MM.1S (cell line): ENCODE measurements at regions not wholly inside any gene's neighbourhood (a gene's known extent, or its start where the extent isn't known, plus 50 kb on each side); places are given as distances from the start of the nearest gene placed in this dataset.

ENCODE experiments used
- DNase-seq: peaks from one replicate; pipeline ENCODE4 v3.0.0-alpha.2; 2015
- H2AFZ ChIP-seq: fragments of 300-600 bp; sonication (generic); 2 replicates; pipeline ENCODE4 v1.6.0; 2016; ENCODE audit warnings: antibody characterized with exemption, low read length
- H3F3A ChIP-seq: fragments of 300-600 bp; sonication (generic); 2 replicates; pipeline ENCODE4 v1.6.1; 2016; ENCODE audit warnings: mild to moderate bottlenecking, antibody characterized with exemption, low read length, moderate library complexity, mixed read lengths; ENCODE audit not compliant: insufficient read depth
- H3K27ac ChIP-seq: fragments of 300-600 bp; sonication (generic); 2 replicates; pipeline ENCODE4 v1.5.1; 2016; ENCODE audit warnings: mild to moderate bottlenecking, low read length
- H3K27me3 ChIP-seq: fragments of 300-600 bp; sonication (generic); replicated peaks from 2 replicates; pipeline ENCODE4 v1.6.0; 2016; ENCODE audit warnings: low read length; ENCODE audit not compliant: insufficient read depth
- H3K36me3 ChIP-seq: fragments of 300-600 bp; sonication (generic); replicated peaks from 2 replicates; pipeline ENCODE4 v1.6.1; 2016; ENCODE audit warnings: mild to moderate bottlenecking, low read length, mixed read lengths; ENCODE audit not compliant: insufficient read depth
- H3K4me1 ChIP-seq: fragments of 300-600 bp; sonication (generic); 2 replicates; pipeline ENCODE4 v1.6.1; 2016; ENCODE audit warnings: low read length, mixed read lengths
- H3K4me2 ChIP-seq: fragments of 300-600 bp; sonication (generic); 2 replicates; pipeline ENCODE4 v1.6.0; 2016; ENCODE audit warnings: low read depth, low read length
- H3K4me3 ChIP-seq: fragments of 300-600 bp; sonication (generic); 2 replicates; pipeline ENCODE4 v1.5.1; 2016; ENCODE audit warnings: low read length, mixed read lengths
- H3K79me2 ChIP-seq: fragments of 300-600 bp; sonication (generic); 2 replicates; pipeline ENCODE4 v1.6.1; 2016; ENCODE audit warnings: mixed run types, low read length, mixed read lengths
- H3K9ac ChIP-seq: fragments of 300-600 bp; sonication (generic); 2 replicates; pipeline ENCODE4 v1.6.1; 2016; ENCODE audit warnings: low read length, mixed read lengths
- H3K9me2 ChIP-seq: fragments of 300-600 bp; sonication (generic); replicated peaks from 2 replicates; pipeline ENCODE4 v1.6.1; 2016; ENCODE audit warnings: mild to moderate bottlenecking, low read length, mixed read lengths; ENCODE audit not compliant: insufficient read depth
- H3K9me3 ChIP-seq: fragments of 300-600 bp; sonication (generic); replicated peaks from 2 replicates; pipeline ENCODE4 v1.6.1; 2016; ENCODE audit warnings: mild to moderate bottlenecking, low read length, mixed read lengths; ENCODE audit not compliant: insufficient read depth
- H4K20me1 ChIP-seq: fragments of 300-600 bp; sonication (generic); 2 replicates; pipeline ENCODE4 v1.6.1; 2016; ENCODE audit warnings: mild to moderate bottlenecking, low read length, moderate library complexity, mixed read lengths; ENCODE audit not compliant: insufficient read depth
- EZH2 ChIP-seq: fragments of 300-600 bp; sonication (generic); optimal IDR thresholded peaks from 2 replicates; pipeline ENCODE3; 2017; ENCODE audit warnings: low read depth, mild to moderate bottlenecking, antibody characterized with exemption, low read length, mixed read lengths
- EZH2phosphoT487 ChIP-seq: fragments of 300-600 bp; sonication (generic); IDR thresholded peaks from 2 replicates; pipeline ENCODE4 v1.6.1; 2018; ENCODE audit warnings: antibody characterized with exemption, low read length
- TF ChIP-seq, protein P1 (sequence below): fragments of 300-600 bp; sonication (generic); IDR thresholded peaks from 2 replicates; pipeline ENCODE4 v1.5.1; 2016; ENCODE audit warnings: antibody characterized with exemption, low read length, mixed read lengths

DNA sequence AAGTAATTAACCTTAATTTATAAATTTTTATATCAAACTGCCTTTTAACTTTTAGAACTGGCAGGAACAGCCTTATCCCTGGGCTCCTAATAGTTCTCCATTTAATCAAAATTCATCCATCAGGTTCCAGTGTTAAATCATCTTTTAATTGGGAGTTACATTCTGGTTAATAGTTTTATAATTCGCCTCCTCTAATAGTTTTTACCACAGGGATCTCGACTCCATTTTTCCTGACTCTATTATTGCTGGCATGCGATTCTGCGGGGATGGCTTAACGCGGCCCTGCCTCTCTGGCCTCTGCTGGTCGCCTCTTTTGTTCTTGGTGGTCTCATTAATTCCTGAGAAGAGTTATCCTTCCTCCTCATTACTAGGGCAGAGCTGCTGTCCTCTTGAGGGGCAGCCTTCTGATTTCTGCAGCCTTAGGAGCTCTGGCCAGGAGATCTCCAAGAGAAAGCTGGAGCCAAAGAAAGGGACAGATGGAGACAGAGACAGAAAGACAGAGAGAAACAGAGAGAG lies 71.1 kb downstream of the MRM1 start:
- H3F3A ChIP-seq, result peaks cover 7% of the 10 kb centered on the region; the same call in 1 of the 2 replicates
- H3K9me2 ChIP-seq, result no peaks in the 10 kb centered on the region
- H3K27ac ChIP-seq, result no peak overlapping the region
- H3K36me3 ChIP-seq, result no peaks in the 10 kb centered on the region
- no peak for TF ChIP-seq EZH2phosphoT487
- TF ChIP-seq EZH2, result no peak
- TF ChIP-seq, protein P1, sequence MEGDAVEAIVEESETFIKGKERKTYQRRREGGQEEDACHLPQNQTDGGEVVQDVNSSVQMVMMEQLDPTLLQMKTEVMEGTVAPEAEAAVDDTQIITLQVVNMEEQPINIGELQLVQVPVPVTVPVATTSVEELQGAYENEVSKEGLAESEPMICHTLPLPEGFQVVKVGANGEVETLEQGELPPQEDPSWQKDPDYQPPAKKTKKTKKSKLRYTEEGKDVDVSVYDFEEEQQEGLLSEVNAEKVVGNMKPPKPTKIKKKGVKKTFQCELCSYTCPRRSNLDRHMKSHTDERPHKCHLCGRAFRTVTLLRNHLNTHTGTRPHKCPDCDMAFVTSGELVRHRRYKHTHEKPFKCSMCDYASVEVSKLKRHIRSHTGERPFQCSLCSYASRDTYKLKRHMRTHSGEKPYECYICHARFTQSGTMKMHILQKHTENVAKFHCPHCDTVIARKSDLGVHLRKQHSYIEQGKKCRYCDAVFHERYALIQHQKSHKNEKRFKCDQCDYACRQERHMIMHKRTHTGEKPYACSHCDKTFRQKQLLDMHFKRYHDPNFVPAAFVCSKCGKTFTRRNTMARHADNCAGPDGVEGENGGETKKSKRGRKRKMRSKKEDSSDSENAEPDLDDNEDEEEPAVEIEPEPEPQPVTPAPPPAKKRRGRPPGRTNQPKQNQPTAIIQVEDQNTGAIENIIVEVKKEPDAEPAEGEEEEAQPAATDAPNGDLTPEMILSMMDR, result no peak
- no peaks in the 10 kb centered on the region for H3K79me2 ChIP-seq
- no peak overlapping the region for H3K9ac ChIP-seq
- no peak overlapping the region for H2AFZ ChIP-seq
- no peaks in the 10 kb centered on the region for H3K9me3 ChIP-seq
- no peaks in the 10 kb centered on the region for H3K27me3 ChIP-seq
- no peak for DNase-seq
- no peak overlapping the region for H3K4me2 ChIP-seq
- peaks cover 15% of the 10 kb centered on the region for H3K4me1 ChIP-seq
- H4K20me1 ChIP-seq, result no peaks in the 10 kb centered on the region
- H3K4me3 ChIP-seq, result no peak overlapping the region

DNA sequence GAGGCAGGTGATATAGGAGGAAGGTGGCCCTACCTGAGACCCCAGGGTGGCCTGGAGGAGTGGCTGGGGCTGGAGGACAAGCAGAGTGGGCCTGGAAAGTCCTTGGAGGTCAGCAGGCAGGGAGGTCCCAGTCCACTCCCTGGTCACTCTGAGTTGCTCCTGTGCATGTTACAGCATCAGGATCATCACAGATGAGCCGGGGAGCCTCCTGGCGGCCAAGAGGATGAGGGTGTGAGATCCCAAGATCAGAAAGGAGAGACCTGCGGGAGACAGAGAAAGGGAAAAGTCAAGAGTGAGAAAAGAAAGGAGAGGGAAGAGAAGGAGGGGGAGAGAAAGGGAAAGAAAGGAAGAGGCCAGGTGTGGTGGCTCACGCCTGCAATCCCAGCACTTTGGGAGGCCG lies 71.7 kb downstream of the MRM1 start:
- H3K9ac ChIP-seq, result no peak overlapping the region
- no peak for DNase-seq

GRCh38 chr17:36673637-36674277 lies 72.4 kb downstream of the MRM1 start:
- no peaks in the 10 kb centered on the region for H3K9me2 ChIP-seq
- H3K79me2 ChIP-seq, result no peaks in the 10 kb centered on the region
- no peaks in the 10 kb centered on the region for H3K27me3 ChIP-seq
- H3K4me1 ChIP-seq, result peaks cover 15% of the 10 kb centered on the region
- peaks cover 7% of the 10 kb centered on the region; the same call in 1 of the 2 replicates for H3F3A ChIP-seq
- H3K27ac ChIP-seq, result no peak overlapping the region
- no peak for DNase-seq
- no peaks in the 10 kb centered on the region for H3K9me3 ChIP-seq
- no peak overlapping the region for H3K9ac ChIP-seq
- H3K36me3 ChIP-seq, result no peaks in the 10 kb centered on the region
- no peak overlapping the region for H3K4me2 ChIP-seq
- H3K4me3 ChIP-seq, result no peak overlapping the region
- no peak overlapping the region for H2AFZ ChIP-seq
- no peak for TF ChIP-seq EZH2
- TF ChIP-seq EZH2phosphoT487, result no peak
- H4K20me1 ChIP-seq, result no peaks in the 10 kb centered on the region

More for the DNA sequence above, 71.7 kb downstream of the MRM1 start:
- H3K4me1 ChIP-seq, result peaks cover 15% of the 10 kb centered on the region
- no peaks in the 10 kb centered on the region for H3K9me2 ChIP-seq
- H3K4me3 ChIP-seq, result no peak overlapping the region
- no peak for TF ChIP-seq EZH2phosphoT487
- TF ChIP-seq, protein P1, result no peak
- TF ChIP-seq EZH2, result no peak
- no peaks in the 10 kb centered on the region for H3K79me2 ChIP-seq
- no peaks in the 10 kb centered on the region for H3K9me3 ChIP-seq
- H3K36me3 ChIP-seq, result no peaks in the 10 kb centered on the region
- H2AFZ ChIP-seq, result no peak overlapping the region
- no peak overlapping the region for H3K4me2 ChIP-seq
- H3K27ac ChIP-seq, result no peak overlapping the region
- H3F3A ChIP-seq, result peaks cover 7% of the 10 kb centered on the region; the same call in 1 of the 2 replicates
- no peaks in the 10 kb centered on the region for H4K20me1 ChIP-seq
- H3K27me3 ChIP-seq, result no peaks in the 10 kb centered on the region

DNA sequence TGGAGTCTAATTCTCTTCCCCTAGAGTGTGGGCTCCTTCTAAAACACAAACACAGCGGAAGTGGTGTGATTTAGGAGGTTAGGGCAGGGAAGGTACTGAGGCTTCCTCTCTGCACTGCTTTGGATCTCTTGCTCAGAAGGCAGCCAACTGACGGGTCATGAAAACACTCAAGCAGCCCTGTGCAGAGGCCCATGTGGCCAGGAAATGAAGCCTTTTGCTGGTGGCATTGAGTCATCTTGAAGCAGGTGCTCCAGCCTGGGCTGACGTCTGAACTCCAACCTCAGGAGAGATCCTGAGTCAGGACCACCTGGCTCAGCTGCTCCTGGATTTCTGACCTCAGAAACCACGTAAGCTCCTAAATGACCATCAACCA lies 72.9 kb downstream of the MRM1 start:
- Histone ChIP-seq H4K20me1 (no peaks in the 10 kb centered on the region), H3F3A (peaks cover 7% of the 10 kb centered on the region; the same call in 1 of the 2 replicates), H3K4me3 (no peak overlapping the region), H3K9me2 (no peaks in the 10 kb centered on the region), H2AFZ (no peak overlapping the region), H3K79me2 (no peaks in the 10 kb centered on the region), H3K36me3 (no peaks in the 10 kb centered on the region), H3K4me2 (no peak overlapping the region), H3K9ac (no peak overlapping the region), H3K4me1 (peaks cover 15% of the 10 kb centered on the region), H3K9me3 (no peaks in the 10 kb centered on the region), H3K27ac (no peak overlapping the region), H3K27me3 (peaks cover 4% of the 10 kb centered on the region; the same call in 1 of the 2 replicates)
- TF ChIP-seq EZH2phosphoT487, result no peak
- no peak for TF ChIP-seq EZH2
- TF ChIP-seq, protein P1, result no peak
- no peak for DNase-seq
